ENCODE measurements at regions not wholly inside any gene's neighbourhood (a gene's known extent, or its start where the extent isn't known, plus 50 kb on each side); places are given as distances from the start of the nearest gene placed in this dataset.

- Histone ChIP-seq H3K27me3 (ENCODE audit: control insufficient read depth, insufficient read depth, low read length) (peaks cover 5% of the 10 kb centered on the region), H3K4me2 (ENCODE audit: low read length) (no peak overlapping the region), H3K9me3 (replicated peaks; ENCODE audit: low read length) (no peaks in the 10 kb centered on the region), H3K36me3 (ENCODE audit: insufficient read depth, low read length) (no peaks in the 10 kb centered on the region), H3K4me3 (ENCODE audit: low read length) (no peak overlapping the region), H3K9ac (ENCODE audit: low read depth, low read length) (no peak overlapping the region), H3K4me1 (ENCODE audit: control insufficient read depth, insufficient read depth, low read length) (no peaks in the 10 kb centered on the region)
Observed at GRCh38 chr17:14942526-14943190, 322.5 kb downstream of the PMP22 start.

GRCh38 chr17:14940938-14941265 is 324.2 kb downstream of the PMP22 start:
- Histone ChIP-seq H3K27me3 (ENCODE audit: control insufficient read depth, insufficient read depth, low read length) (no peaks in the 10 kb centered on the region), H3K9ac (ENCODE audit: low read depth, low read length) (no peak overlapping the region)

DNA sequence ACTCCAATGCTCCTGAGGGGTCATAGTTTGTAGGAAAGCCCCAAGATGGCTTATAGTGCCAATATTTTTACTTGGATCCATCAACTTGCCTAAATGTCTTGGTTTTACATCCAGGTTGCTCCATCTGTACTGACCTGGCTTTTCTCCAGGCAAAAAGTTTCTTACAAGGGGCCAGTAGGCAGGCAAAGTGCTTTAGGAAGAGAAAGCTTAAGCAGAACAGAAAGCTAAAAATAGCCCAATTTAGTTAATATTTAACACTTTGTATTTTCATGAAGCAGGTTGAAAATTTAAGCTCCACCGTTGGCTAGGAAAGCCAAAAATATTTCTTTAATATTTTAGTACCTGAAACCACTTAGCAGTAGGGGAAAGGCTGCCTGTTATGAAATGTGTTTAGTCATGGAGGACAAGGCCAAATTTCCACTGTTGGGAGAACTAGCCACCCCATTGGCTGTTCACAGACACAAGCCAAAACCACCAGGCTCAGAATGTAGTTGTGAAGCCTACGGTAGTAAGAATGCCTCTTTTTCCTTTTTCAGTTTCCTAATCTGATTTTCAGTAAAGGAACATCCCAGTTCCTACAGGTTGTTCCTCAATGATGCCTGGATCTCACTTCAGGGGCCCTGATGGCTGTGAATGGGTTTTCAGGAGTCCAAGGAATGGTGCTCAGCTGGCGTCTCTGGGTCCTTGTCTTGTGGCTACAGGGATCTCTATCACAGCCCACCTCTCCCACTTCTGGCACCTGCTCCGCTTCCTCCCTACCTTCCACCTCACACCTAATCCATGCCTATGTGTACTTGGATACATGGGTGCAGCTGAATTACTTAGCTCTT is 324.8 kb downstream of the PMP22 start:
- H3K27me3 ChIP-seq (ENCODE audit: control insufficient read depth, insufficient read depth, low read length) = peaks cover 5% of the 10 kb centered on the region
- H3K9me3 ChIP-seq (replicated peaks; ENCODE audit: low read length) = no peaks in the 10 kb centered on the region
- no peak overlapping the region for H3K4me2 ChIP-seq (ENCODE audit: low read length)
- H3K4me3 ChIP-seq (ENCODE audit: low read length) = no peak overlapping the region
- H3K9ac ChIP-seq (ENCODE audit: low read depth, low read length) = no peak overlapping the region
- H3K4me1 ChIP-seq (ENCODE audit: control insufficient read depth, insufficient read depth, low read length) = no peaks in the 10 kb centered on the region
- no peaks in the 10 kb centered on the region for H3K36me3 ChIP-seq (ENCODE audit: insufficient read depth, low read length)

More at GRCh38 chr17:14940938-14941265, 324.2 kb downstream of the PMP22 start:
- Histone ChIP-seq H3K4me3 (ENCODE audit: low read length) (no peak overlapping the region), H3K4me1 (ENCODE audit: control insufficient read depth, insufficient read depth, low read length) (no peaks in the 10 kb centered on the region), H3K9me3 (replicated peaks; ENCODE audit: low read length) (no peaks in the 10 kb centered on the region), H3K36me3 (ENCODE audit: insufficient read depth, low read length) (no peaks in the 10 kb centered on the region), H3K4me2 (ENCODE audit: low read length) (no peak overlapping the region)

DNA sequence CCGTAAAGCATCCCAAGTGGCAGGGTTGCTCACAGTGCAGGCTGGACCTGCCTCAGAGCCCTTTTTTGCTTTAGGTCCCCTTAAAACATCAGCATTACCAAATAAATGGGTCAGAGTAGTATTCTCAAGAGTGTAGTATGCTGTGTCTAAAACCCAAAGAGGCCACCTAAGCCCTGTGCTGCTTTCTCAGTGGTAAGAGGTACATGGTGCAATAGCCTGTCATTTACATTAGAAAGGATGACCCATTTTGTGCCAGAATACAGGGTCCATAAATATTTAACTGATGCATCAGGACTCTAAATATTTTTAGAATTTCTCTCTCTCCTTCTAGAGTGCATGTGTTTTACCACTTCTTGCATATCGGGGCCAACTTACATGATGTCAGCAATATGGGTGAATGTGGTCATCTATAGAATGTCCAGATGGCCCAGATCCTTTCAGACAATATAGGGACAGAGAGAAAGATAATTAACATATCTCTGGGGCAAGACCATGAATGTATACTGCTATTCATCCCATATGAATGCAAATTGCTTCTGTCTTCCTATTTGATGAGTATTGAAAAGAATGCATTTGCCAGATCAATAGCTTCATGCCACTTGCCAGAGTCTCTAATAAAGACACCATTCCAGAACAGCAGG is 329.2 kb downstream of the PMP22 start:
- Histone ChIP-seq H3K4me1 (ENCODE audit: control insufficient read depth, insufficient read depth, low read length) (no peaks in the 10 kb centered on the region), H3K36me3 (ENCODE audit: insufficient read depth, low read length) (no peaks in the 10 kb centered on the region), H3K4me2 (ENCODE audit: low read length) (no peak overlapping the region), H3K9me3 (replicated peaks; ENCODE audit: low read length) (no peaks in the 10 kb centered on the region), H3K4me3 (ENCODE audit: low read length) (no peak overlapping the region), H3K27me3 (ENCODE audit: control insufficient read depth, insufficient read depth, low read length) (peaks cover 11% of the 10 kb centered on the region), H3K9ac (ENCODE audit: low read depth, low read length) (no peak overlapping the region)

GRCh38 chr17:14935139-14935841 is 329.8 kb downstream of the PMP22 start:
- Histone ChIP-seq H3K4me1 (ENCODE audit: control insufficient read depth, insufficient read depth, low read length) (no peaks in the 10 kb centered on the region), H3K27me3 (ENCODE audit: control insufficient read depth, insufficient read depth, low read length) (peaks cover 11% of the 10 kb centered on the region), H3K4me2 (ENCODE audit: low read length) (no peak overlapping the region), H3K9me3 (replicated peaks; ENCODE audit: low read length) (no peaks in the 10 kb centered on the region), H3K9ac (ENCODE audit: low read depth, low read length) (no peak overlapping the region), H3K4me3 (ENCODE audit: low read length) (no peak overlapping the region), H3K36me3 (ENCODE audit: insufficient read depth, low read length) (no peaks in the 10 kb centered on the region)

DNA sequence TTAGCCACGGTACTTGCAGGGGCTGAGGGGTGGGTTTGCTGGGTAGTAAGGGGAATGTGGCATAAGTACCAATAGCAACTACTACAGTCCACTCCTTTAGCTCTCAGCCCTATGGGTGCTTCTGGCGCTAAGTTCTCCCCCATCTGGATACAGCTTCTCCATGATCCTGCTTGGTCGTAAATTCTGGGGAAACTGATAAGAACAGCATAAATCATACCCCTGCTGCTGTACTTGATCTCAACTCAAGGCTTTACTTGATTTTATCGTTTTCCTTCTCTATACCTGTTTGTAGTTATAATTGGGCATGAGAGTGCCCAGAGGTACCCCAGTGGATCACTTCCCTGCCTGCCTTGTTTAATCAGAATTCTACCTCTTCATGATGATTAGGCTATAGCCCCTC is 331.4 kb downstream of the PMP22 start:
- no peak overlapping the region for H3K4me3 ChIP-seq (ENCODE audit: low read length)
- H3K9ac ChIP-seq (ENCODE audit: low read depth, low read length) = no peak overlapping the region
- no peaks in the 10 kb centered on the region for H3K36me3 ChIP-seq (ENCODE audit: insufficient read depth, low read length)
- no peaks in the 10 kb centered on the region for H3K9me3 ChIP-seq (replicated peaks; ENCODE audit: low read length)
- no peaks in the 10 kb centered on the region for H3K4me1 ChIP-seq (ENCODE audit: control insufficient read depth, insufficient read depth, low read length)
- H3K4me2 ChIP-seq (ENCODE audit: low read length) = no peak overlapping the region
- peaks cover 11% of the 10 kb centered on the region for H3K27me3 ChIP-seq (ENCODE audit: control insufficient read depth, insufficient read depth, low read length)

GRCh38 chr17:14926526-14927122 is 338.5 kb downstream of the PMP22 start:
- peaks cover 6% of the 10 kb centered on the region for H3K4me1 ChIP-seq (ENCODE audit: control insufficient read depth, insufficient read depth, low read length)
- no peaks in the 10 kb centered on the region for H3K27me3 ChIP-seq (ENCODE audit: control insufficient read depth, insufficient read depth, low read length)
- no peaks in the 10 kb centered on the region for H3K9me3 ChIP-seq (replicated peaks; ENCODE audit: low read length)
- no peak overlapping the region for H3K4me2 ChIP-seq (ENCODE audit: low read length)
- H3K4me3 ChIP-seq (ENCODE audit: low read length) = no peak overlapping the region
- H3K9ac ChIP-seq (ENCODE audit: low read depth, low read length) = no peak overlapping the region
- no peaks in the 10 kb centered on the region for H3K36me3 ChIP-seq (ENCODE audit: insufficient read depth, low read length)

GRCh38 chr17:14926073-14926472 is 339.1 kb downstream of the PMP22 start:
- Histone ChIP-seq H3K27me3 (ENCODE audit: control insufficient read depth, insufficient read depth, low read length) (no peaks in the 10 kb centered on the region), H3K9me3 (replicated peaks; ENCODE audit: low read length) (no peaks in the 10 kb centered on the region), H3K36me3 (ENCODE audit: insufficient read depth, low read length) (no peaks in the 10 kb centered on the region), H3K4me1 (ENCODE audit: control insufficient read depth, insufficient read depth, low read length) (peaks cover 6% of the 10 kb centered on the region), H3K9ac (ENCODE audit: low read depth, low read length) (no peak overlapping the region), H3K4me2 (ENCODE audit: low read length) (no peak overlapping the region), H3K4me3 (ENCODE audit: low read length) (no peak overlapping the region)

GRCh38 chr17:14925498-14925897 is 339.6 kb downstream of the PMP22 start:
- Histone ChIP-seq H3K9ac (ENCODE audit: low read depth, low read length) (no peak overlapping the region), H3K4me1 (ENCODE audit: control insufficient read depth, insufficient read depth, low read length) (peaks cover 6% of the 10 kb centered on the region), H3K4me3 (ENCODE audit: low read length) (no peak overlapping the region), H3K36me3 (ENCODE audit: insufficient read depth, low read length) (no peaks in the 10 kb centered on the region), H3K4me2 (ENCODE audit: low read length) (no peak overlapping the region), H3K27me3 (ENCODE audit: control insufficient read depth, insufficient read depth, low read length) (no peaks in the 10 kb centered on the region), H3K9me3 (replicated peaks; ENCODE audit: low read length) (no peaks in the 10 kb centered on the region)

DNA sequence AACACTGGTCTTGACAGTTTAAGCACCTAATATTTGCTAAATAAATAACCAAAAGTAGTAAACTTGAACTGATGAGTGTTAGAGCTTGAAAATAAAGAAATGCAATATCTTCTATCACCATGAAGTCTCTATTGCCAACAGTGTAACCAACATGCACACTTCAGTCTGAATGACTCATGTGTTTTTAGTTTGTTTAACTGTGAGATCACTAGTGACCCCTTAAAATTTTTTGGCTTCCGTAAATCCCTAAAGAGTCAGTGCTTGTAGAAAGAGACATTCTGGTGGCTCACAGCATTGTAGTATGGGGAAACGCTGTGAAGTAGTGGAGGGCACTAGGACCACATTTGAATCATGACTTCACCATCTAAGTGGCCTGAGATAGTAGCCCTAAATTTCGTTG is 341.1 kb downstream of the PMP22 start:
- no peak overlapping the region for H3K9ac ChIP-seq (ENCODE audit: low read depth, low read length)
- H3K4me3 ChIP-seq (ENCODE audit: low read length) = no peak overlapping the region
- H3K27me3 ChIP-seq (ENCODE audit: control insufficient read depth, insufficient read depth, low read length) = no peaks in the 10 kb centered on the region
- no peaks in the 10 kb centered on the region for H3K36me3 ChIP-seq (ENCODE audit: insufficient read depth, low read length)
- H3K9me3 ChIP-seq (replicated peaks; ENCODE audit: low read length) = no peaks in the 10 kb centered on the region
- H3K4me2 ChIP-seq (ENCODE audit: low read length) = no peak overlapping the region
- H3K4me1 ChIP-seq (ENCODE audit: control insufficient read depth, insufficient read depth, low read length) = peaks cover 6% of the 10 kb centered on the region

DNA sequence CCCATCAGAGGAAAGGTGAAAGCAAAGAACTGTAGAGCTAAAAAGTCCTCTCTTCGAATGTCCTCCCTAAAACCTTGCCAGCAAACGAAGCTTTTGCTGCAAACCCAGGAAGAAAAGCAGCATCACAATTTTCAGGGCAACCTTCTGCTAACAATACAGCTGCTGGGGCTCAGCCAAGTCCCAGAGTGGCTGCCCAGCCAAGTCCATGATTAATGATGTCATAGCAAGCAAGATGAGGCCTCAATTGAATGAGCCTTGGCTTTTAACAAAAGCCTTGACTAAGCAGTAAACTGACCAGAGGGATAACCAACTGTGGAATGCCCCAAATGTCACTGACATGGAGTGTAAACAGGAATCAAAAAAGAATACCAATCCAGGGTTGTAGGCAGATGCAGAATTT is 342.7 kb downstream of the PMP22 start:
- Histone ChIP-seq H3K9me3 (replicated peaks; ENCODE audit: low read length) (no peaks in the 10 kb centered on the region), H3K9ac (ENCODE audit: low read depth, low read length) (no peak overlapping the region)

More for the DNA sequence above, 342.7 kb downstream of the PMP22 start:
- no peak overlapping the region for H3K4me2 ChIP-seq (ENCODE audit: low read length)
- H3K27me3 ChIP-seq (ENCODE audit: control insufficient read depth, insufficient read depth, low read length) = no peaks in the 10 kb centered on the region
- peaks cover 11% of the 10 kb centered on the region for H3K4me1 ChIP-seq (ENCODE audit: control insufficient read depth, insufficient read depth, low read length)
- no peak overlapping the region for H3K4me3 ChIP-seq (ENCODE audit: low read length)
- no peaks in the 10 kb centered on the region for H3K36me3 ChIP-seq (ENCODE audit: insufficient read depth, low read length)

Data from skeletal muscle satellite cell (primary cell).